Subcutaneous abdominal adipose tissue (tissue), 5 donors: ENCODE measurements at regions not wholly inside any gene's neighbourhood (a gene's known extent, or its start where the extent isn't known, plus 50 kb on each side); places are given as distances from the start of the nearest gene placed in this dataset.

ENCODE experiments used
- H3K27ac ChIP-seq: one replicate; pipeline ENCODE4 v1.7.0; 2013; ENCODE audit warnings: low read depth, mild to moderate bottlenecking, inconsistent platforms, low read length, moderate library complexity
- H3K27me3 ChIP-seq, 5 donors: one replicate each; pipeline ENCODE4 v1.7.0; 2013; ENCODE audit warnings: low read length in 5 of 5, inconsistent platforms in 1 of 5; ENCODE audit not compliant: control insufficient read depth in 5 of 5, insufficient read depth in 4 of 5
- H3K36me3 ChIP-seq, 5 donors: one replicate each; pipeline ENCODE4 v1.7.0; 2013; ENCODE audit warnings: low read length in 5 of 5; ENCODE audit not compliant: control insufficient read depth in 5 of 5, insufficient read depth in 5 of 5
- H3K4me1 ChIP-seq, 5 donors: one replicate each; pipeline ENCODE4 v1.7.0; 2013; ENCODE audit warnings: low read length in 5 of 5, mild to moderate bottlenecking in 3 of 5, moderate library complexity in 1 of 5; ENCODE audit not compliant: control insufficient read depth in 5 of 5, insufficient read depth in 5 of 5
- H3K4me3 ChIP-seq, 5 donors: one replicate each; pipeline ENCODE4 v1.7.0; 2013; ENCODE audit warnings: low read length in 5 of 5, low read depth in 1 of 5
- H3K9ac ChIP-seq, 5 donors: one replicate each; pipeline ENCODE4 v1.7.0; 2013; ENCODE audit warnings: low read length in 5 of 5, mild to moderate bottlenecking in 4 of 5, moderate library complexity in 3 of 5
- H3K9me3 ChIP-seq, 5 donors: one replicate each; pipeline ENCODE4 v1.7.0; 2013; ENCODE audit warnings: low read length in 5 of 5; ENCODE audit not compliant: control insufficient read depth in 5 of 5
- donor health status: healthy.
- donor health status: healthy.
- donor health status: healthy.
- donor health status: healthy.
- donor health status: healthy.

DNA sequence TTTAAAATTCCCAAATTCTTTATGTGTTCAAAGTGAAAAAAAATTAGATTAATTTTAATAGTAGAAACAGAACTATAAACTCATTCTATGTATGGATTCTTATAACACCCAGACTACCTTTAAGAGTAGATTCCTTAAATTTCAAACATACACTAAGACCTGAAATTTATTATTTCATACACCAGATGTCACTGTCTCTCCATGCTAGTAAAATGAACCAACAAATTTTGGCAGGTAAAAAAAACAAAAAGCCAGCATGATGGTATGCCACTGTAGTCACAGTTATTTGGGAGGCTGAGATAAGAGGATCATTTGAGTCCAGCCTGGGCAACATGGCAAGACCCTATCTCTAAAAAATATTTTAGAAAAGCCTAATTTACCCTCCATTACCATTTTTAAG, 461.3 kb upstream of the NAALADL2 start:
- Histone ChIP-seq H3K27ac (no peak overlapping the region), H3K4me1 (no peaks in the 10 kb centered on the region), H3K36me3 (no peaks in the 10 kb centered on the region), H3K4me3 (no peak overlapping the region), H3K9me3 (no peaks in the 10 kb centered on the region), H3K9ac (no peak overlapping the region), H3K27me3 (no peaks in the 10 kb centered on the region)

DNA sequence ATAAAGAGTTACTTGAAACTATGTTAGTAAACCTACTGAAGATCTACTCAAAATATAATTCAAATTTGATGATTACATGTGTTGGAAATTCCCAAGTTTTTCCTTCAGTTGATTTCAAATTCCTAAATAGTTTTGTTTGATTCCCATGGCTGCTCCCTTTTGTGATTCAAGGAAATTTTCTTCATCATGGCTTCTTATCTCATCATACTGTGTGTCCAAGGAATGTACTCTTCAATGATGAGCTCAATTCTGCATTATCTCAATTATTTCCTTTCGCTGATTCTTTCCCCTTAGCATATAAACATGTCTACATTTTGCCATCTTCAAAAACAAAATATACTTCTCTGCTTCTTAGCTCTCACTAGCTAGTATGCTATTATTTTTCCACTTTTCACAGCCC, 460.4 kb upstream of the NAALADL2 start:
- no peaks in the 10 kb centered on the region for H3K36me3 ChIP-seq

DNA sequence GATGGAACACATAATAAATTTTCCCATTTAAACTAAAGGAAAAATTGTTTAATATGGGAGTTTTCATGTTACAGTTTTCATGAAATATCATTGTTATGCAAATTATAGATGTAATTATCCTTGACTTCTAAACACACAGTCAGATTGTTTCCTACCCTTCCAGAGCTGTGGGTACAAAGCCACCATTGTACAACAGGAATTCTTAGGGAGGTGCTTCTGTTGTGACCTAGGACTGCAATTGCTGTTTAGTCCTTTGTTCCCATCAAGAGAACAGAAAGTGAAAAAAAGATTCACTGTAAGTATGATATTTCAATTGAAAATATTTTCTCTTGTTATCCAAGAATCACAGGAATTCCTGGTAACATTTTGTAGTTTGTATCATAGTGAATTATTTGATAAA, 455.3 kb upstream of the NAALADL2 start:
- H3K4me1 ChIP-seq = no peaks in the 10 kb centered on the region
- no peak overlapping the region for H3K27ac ChIP-seq
- no peaks in the 10 kb centered on the region for H3K27me3 ChIP-seq
- H3K9me3 ChIP-seq = no peaks in the 10 kb centered on the region
- no peaks in the 10 kb centered on the region for H3K36me3 ChIP-seq
- H3K4me3 ChIP-seq = no peak overlapping the region
- no peak overlapping the region for H3K9ac ChIP-seq

More for the DNA sequence above, 460.4 kb upstream of the NAALADL2 start:
- Histone ChIP-seq H3K4me1 (no peaks in the 10 kb centered on the region), H3K9me3 (no peaks in the 10 kb centered on the region), H3K27ac (no peak overlapping the region), H3K4me3 (no peak overlapping the region), H3K9ac (no peak overlapping the region), H3K27me3 (no peaks in the 10 kb centered on the region)

DNA sequence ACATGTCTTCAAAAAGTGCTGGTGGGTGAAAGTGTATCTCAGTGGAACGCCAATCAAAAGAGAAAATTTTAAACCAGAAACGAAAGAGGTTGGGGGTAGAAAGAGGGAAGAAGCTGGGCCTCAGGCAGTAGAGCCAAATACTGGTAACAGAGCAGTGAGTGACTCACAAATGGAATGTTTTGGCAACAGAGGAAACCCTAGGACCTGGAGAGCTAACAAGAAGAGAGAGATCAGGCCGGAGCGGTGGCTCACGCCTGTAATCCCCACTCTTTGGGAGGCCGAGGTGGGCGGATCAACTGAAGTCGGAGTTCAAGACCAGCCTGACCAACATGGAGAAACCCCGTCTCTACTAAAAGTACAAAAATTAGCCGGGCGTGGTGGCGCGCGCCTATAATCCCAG, 450.8 kb upstream of the NAALADL2 start:
- Histone ChIP-seq H3K36me3 (no peaks in the 10 kb centered on the region), H3K4me1 (no peaks in the 10 kb centered on the region), H3K9ac (no peak overlapping the region), H3K27ac (no peak overlapping the region), H3K4me3 (no peak overlapping the region), H3K27me3 (no peaks in the 10 kb centered on the region), H3K9me3 (no peaks in the 10 kb centered on the region)

DNA sequence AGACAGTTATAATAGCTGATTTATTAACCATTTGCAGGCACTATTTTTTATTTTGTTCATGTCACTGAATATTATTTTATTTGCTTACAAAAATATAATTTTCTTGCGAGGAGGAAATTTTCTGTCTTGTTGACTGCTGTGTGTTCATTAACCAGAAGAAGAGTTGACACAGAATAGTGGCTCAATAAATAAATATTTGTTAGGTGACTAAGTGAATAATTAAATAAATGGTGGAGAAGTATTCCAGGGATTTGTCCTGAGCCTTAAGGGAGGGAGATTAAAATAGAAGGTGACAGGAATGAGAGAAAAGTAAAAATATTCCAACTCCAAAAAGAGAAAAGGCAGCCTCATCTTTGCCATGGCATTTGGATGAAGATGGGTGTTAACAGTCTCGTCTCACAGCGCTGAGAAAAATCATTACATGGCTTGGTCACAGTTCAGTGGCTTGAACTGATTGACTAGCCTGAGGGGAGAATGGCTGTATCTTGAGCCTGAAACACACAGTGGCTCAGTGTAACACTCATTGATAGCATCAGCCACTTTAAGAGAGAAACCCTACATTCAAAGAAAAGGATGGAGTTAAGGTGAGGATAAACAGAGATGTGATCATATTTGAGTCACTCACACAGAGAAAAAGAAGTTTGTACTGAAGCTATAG, 449.9 kb upstream of the NAALADL2 start:
- Histone ChIP-seq H3K4me3 (no peak overlapping the region), H3K9ac (no peak overlapping the region), H3K9me3 (no peaks in the 10 kb centered on the region), H3K36me3 (no peaks in the 10 kb centered on the region), H3K27me3 (no peaks in the 10 kb centered on the region), H3K4me1 (no peaks in the 10 kb centered on the region), H3K27ac (no peak overlapping the region)

DNA sequence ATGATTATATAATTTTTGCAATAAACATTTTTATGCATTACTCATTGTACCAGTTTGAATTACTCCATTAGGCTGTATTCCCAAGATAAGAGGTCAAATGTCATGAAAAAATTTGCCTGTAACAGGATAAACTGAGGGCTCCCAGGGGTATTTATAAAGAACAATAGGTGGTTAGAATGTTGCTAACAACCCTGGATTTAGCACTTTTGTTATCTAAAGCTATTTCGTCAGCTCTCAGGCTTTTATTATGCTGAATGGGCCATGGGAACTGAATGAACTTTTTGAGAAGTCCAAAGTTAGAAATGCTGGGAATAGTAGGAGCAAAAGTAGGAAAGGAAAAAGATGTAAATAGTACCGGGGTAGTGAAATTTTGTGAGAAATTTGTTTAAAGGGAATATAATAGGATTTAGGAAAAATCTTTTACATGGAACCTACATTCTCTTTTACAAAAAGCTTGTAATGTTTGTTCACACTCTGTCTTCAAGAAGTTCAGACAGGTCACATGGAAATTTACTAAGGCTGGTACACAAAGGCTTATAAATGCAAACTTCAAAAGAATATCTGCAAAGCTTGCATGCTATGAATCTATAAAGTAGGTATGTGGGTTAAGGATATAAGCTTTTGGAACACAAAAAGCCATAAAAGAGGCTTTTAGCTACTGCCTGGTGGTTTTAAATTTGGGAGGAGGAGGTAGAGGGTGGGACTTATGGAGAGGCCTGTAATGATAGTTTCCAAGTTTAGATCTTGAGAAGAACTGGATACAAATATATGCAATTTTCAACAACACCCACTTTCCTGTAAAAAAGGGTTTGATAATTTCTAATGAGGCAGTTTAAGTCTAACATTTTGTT, 445.8 kb upstream of the NAALADL2 start:
- no peak overlapping the region for H3K9ac ChIP-seq
- H3K4me3 ChIP-seq = no peak overlapping the region
- H3K27me3 ChIP-seq = no peaks in the 10 kb centered on the region
- H3K27ac ChIP-seq = no peak overlapping the region
- H3K36me3 ChIP-seq = no peaks in the 10 kb centered on the region
- H3K9me3 ChIP-seq = no peaks in the 10 kb centered on the region
- H3K4me1 ChIP-seq = no peaks in the 10 kb centered on the region

DNA sequence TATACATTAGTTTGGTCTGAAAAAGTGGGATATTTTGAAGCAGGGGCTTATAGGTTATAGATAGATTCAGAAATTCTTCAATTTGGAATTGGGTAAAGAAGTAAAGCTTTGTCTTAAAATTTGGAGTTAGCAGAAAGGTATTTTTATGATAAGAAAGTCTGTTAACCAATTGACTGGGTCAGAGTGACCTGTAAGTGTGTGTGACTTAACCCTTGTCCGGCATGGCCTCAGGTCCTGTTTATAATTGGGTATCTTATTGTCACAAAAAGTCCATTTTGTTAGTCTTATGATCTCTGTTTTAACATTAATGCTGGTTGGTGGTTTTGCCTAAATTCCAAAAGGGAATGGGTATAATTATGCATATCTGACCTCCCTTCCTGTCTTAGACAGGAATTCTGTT, 444.2 kb upstream of the NAALADL2 start:
- Histone ChIP-seq H3K36me3 (no peaks in the 10 kb centered on the region), H3K4me1 (no peaks in the 10 kb centered on the region), H3K27ac (no peak overlapping the region), H3K9ac (no peak overlapping the region), H3K27me3 (no peaks in the 10 kb centered on the region), H3K4me3 (no peak overlapping the region), H3K9me3 (no peaks in the 10 kb centered on the region)

DNA sequence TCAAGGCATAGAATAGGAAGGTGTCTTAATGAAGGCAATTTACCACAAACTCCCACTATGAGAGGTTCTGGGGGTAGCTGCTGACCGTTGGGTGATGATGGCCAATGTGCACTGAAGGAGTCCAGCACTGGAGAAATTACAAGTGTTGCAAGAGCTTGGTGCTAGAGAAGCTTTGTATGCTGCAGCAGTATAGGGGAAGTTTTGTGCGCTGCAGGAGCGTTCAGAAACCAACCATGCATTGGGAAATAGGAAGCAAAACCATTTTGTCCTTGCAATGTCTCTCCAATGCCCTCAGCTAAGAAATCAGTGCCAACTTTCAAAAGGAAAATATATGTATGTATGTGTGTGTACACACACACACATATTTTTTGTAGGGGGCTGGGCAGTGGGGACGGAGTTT, 441.6 kb upstream of the NAALADL2 start:
- no peaks in the 10 kb centered on the region for H3K4me1 ChIP-seq
- no peaks in the 10 kb centered on the region for H3K9me3 ChIP-seq
- no peak overlapping the region for H3K4me3 ChIP-seq
- H3K27me3 ChIP-seq = no peaks in the 10 kb centered on the region
- no peaks in the 10 kb centered on the region for H3K36me3 ChIP-seq
- H3K27ac ChIP-seq = no peak overlapping the region
- H3K9ac ChIP-seq = no peak overlapping the region

DNA sequence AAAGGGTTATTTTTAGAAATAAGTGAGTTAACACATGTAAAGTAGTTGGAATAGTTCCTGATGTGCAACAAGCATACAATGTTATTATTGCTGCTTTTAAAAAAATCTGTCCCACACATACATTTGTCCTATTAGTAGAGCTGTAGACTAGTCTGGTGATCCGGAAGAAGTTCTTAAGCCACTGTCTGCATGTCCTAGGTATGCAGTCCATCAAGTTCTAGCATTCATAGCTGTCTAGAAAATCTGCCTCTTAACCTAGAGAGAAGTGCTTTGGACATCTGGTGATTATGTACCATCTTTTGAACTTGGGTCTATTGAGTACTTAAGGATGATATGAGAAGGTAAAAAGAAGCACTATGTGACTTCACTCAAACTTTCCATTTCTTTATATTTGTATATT, 439.9 kb upstream of the NAALADL2 start:
- Histone ChIP-seq H3K9me3 (no peaks in the 10 kb centered on the region), H3K36me3 (no peaks in the 10 kb centered on the region), H3K4me3 (no peak overlapping the region), H3K27me3 (no peaks in the 10 kb centered on the region), H3K4me1 (no peaks in the 10 kb centered on the region), H3K9ac (no peak overlapping the region), H3K27ac (no peak overlapping the region)

DNA sequence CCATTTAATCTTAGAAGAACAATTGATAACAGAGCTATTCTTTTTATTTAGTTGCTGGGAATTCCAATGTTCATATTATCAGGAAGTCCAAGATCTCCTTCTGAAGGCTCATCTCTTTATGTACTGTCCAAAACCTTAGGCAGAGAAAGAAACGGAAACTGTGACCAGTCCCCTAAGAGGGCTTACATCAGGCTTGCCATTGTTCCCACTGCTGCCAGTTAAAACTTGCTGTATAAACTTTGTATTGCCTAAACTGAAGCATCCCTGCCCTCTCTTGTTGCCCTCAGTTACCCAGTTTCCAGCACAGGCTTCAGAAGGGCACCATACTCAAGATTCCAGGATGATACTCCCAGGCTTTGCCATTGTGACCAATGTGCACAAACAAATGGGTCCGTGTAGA, 435.2 kb upstream of the NAALADL2 start:
- Histone ChIP-seq H3K9ac (no peak overlapping the region), H3K9me3 (no peaks in the 10 kb centered on the region), H3K36me3 (no peaks in the 10 kb centered on the region), H3K4me3 (no peak overlapping the region), H3K4me1 (no peaks in the 10 kb centered on the region), H3K27ac (no peak overlapping the region), H3K27me3 (no peaks in the 10 kb centered on the region)
